Glomerular endothelial cell (primary cell): ENCODE measurements at regions not wholly inside any gene's neighbourhood (a gene's known extent, or its start where the extent isn't known, plus 50 kb on each side); places are given as distances from the start of the nearest gene placed in this dataset.
"Not testable (repeated sequence)": the region's sequence is repeated elsewhere in the genome, so short reads cannot be mapped to it uniquely, and the experiment has no call there.

Source experiments
- DNase-seq: peaks from one replicate; pipeline ENCODE4 v3.0.0-alpha.2; 2011; ENCODE audit warnings: low read depth, low spot score; ENCODE audit errors: extremely low read depth

DNA sequence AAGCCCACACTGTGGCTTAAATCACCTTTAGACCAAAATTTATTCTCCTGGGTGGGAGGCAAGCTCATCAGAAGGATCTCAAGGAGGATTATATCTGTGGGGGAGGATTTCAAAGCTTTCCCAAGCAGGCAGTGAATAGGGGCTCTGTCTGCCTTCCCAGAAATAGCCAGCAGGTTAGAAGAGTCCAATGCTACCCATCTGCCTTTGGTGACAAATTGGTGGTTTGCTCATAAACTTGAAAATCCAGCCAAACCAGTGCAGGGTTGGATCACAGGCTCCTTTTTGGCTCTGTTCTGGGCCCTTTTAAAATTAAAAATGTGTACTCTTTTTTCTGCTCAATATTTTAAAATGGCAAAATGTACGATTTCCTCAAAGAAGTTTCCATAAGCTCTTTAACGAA is 118.9 kb upstream of the ZC3H11B start:
- DNase-seq, result no peak

DNA sequence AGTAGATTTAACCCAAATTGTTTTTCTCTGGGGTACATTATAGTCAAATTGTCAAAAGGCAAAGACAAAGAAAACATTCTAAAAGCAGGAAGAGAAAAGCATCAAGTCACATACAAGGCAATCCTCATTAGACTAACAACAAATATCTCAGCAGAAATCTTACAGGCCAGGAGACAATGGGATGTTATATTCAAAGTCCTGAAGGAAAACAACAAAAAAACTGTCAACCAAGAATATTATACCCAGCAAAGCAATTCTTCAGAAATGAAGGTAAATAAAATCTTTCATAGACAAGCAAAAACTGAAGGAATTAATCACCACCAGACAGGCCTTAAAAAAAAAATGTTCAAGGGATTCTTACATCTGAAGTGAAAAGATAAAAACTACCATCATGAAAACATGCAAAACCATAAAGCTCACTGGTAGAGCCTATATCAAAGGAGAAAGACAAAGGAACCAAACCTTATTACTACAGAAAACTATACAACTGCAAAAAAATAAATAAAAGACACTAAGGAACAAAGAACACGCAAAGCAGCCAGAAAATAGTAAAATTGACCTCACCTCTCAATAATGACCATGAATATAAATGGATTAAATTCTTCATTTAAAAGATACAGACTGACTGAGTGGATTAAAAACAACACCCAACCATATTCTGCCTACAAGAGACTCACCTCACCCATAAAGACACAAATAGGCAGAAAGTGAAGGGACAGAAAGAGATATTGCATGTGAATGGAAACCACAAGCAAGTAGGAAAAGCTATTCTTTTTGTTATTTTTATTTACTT is 113.8 kb upstream of the ZC3H11B start:
- DNase-seq, result no peak

DNA sequence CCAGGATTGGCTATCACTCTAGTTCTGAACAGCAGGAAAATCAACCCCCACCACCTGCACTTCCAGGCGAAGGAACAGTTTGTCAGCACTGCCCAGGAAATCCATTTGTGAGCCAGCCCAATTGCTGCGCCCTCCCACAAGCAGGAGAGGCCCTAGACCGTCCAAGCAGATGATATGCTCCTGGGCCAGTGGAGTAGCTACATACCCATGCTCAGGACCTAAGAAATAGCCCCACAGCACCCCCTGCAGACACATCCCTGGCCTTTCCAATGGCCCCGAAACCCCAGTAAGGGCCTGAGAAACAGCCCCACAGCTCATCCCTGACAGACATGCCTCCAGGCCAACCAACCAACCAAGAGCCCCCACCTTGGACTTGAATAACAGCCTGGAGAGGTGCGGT is 111.5 kb upstream of the ZC3H11B start:
- DNase-seq, result no peak

DNA sequence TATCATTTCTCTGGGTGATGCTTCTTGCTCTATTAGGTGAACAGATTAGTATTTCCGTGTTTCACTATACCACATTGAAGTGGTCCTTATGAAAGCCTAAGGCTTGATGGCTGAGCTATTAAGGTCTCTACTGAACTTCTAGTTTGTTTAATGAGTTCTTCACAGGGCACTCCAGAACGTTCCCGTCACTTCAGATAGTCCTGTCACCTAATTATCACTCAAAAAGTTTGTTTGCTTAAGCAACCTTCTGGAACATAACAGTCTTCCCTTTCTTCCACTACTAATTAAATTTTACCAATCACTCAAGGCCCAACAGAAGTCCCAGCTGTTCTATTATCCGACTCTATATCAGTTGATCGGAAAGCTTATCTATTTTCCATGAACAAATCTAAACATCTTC is 104.6 kb upstream of the ZC3H11B start:
- DNase-seq, result no peak

DNA sequence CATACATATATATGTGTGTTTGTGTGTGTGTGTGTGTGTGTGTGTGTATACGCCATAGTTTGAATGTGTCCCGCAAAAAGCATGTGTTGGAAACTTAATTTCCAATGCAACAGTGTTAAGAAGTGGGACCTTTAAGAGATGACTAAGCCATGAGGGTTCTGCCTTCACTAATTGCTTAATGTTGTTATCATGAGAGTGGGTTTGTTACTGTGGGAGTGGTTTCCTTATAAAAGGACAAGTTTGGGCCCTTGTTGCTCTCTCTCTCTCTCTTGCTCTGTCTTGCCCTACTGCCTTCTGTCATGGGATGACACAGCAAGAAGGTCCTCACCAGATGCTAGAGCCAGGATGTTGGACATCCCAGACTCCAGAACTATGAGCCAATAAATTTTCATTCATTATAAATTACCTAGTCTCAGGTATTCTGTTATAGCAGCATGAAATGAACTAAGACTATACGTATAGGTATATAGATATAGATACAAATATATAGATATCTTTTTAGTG is 103.8 kb upstream of the ZC3H11B start:
- DNase-seq, result no peak

DNA sequence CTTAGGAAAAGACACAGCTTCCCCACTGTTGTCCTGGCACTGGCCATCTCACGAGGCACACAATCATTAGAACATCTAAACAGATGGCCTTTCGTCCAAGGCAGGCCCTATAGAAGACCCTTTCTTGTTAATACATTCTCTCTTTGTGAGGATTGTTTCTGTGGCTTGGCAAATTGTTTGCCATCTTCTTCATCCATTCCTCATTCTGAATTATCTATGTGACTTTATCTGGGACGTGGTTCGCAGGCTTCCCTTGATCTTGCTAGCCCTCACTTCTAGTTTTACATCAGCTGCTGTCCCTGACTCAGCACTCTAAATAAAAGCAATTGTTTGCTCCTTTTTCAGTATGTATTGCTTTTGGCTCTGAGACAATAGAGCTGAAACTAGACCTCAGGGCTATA is 101.1 kb upstream of the ZC3H11B start:
- DNase-seq, result no peak

DNA sequence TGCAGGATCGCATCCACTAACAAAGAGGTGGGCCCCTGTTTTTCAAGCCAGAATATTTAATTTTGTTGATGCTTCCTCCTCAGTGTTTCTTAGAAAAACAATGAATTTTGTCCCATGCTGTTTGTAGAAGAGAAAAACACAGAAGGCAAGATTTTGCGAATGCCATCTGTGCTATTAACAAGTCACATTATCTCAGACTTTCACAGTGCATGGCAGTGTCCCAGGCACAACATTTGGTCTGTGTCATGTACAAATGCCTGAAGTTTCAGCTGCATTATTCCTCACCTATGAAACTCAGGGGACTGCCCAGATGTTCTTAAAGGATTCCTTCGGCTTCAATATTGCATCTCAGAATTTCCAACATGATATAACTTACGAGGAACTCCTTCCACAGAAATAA is 99.6 kb upstream of the ZC3H11B start:
- DNase-seq, result no peak

DNA sequence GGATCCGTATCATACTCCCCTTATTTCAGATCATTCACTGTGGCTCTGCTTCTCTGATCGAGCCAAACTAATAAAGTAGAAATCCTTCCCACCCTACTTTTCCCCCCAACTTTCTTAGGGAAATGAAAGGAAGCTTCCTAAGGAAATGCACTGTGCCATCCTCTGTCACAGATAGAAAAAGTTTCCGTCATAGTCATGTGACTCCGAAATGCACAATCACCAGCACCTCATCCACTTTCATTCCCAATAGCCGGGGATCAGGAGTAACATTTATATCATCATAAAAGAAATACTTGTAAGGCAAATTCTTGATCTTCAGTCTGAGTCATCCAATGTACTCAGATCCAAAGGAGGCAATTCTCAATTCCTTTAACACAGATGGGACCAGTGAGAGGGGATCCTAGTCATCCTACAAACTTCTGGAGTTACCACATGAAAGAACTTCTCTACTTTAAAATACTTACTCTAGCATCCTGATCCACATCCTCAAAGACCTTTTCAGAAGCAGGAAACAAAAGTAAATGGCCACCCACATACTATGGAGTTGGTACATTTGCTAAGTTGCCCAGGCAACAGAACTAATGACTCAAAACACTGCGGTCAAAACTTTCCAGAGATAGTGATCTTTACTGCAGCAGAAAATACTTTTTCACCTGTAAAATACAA is 97.8 kb upstream of the ZC3H11B start:
- DNase-seq, result no peak

DNA sequence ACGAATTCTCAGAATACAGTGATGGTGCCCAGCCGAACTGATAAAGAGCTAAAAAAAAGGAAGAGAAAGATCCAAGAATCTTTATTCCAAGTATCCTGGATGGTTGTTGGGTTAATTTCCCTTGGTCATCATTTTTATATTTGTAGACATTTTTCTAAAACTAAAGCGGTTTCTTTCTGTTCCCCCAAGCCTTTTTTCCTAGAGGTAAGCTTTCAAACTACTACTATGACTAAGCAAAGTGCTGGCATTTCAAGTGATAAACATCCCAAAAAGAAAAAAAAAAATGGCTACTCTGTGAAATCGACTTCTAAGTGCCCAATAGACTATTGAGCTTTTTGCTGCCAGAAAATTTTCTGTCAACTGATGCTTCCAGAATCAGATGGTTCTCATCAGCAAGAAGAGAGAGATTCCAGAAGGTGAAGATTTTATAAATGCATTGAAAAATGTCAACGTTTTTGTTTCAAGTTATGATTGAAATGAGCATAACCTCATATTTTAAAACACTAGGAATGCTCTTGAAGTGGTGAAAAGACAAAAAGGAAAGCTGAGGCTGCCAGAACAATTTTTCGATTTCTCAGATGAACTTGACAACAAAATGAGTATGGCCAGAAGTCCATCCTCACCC is 96.1 kb upstream of the ZC3H11B start:
- DNase-seq, result no peak

DNA sequence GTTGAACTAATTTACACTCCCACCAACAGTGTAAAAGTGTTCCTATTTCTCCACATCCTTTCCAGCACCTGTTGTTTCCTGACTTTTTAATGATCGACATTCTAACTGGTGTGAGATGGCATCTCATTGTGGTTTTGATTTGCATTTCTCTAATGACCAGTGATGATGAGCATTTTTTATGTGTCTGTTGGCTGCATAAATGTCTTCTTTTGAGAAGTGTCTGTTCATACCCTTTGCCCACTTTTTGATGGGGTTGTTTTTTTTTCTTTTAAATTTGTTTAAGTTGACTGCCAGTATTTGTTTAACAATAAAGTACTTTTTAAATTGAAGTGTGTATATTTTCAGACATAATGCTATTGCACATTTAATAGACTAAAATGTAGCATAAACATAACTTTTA is 95.0 kb upstream of the ZC3H11B start:
- DNase-seq, result not testable (repeated sequence)

DNA sequence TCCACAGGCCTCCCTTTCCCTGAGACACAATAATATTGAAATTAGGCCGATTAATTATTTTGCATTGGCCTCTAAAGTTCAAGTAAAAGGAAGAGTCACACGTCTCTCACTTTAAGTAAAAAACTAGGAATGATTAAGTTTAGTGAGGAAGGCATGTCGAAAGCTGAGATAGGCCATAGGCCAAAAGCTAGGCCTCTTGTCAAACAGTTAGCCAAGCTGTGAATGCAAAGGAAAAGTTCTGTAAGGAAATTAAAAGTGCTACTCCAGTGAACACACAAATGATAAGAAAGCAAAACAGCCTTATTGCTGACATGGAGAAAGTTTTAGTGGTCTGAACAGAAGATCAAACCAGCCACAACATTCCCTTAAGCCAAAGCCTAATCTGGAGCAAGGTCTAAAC is 91.4 kb upstream of the ZC3H11B start:
- not testable (repeated sequence) for DNase-seq

DNA sequence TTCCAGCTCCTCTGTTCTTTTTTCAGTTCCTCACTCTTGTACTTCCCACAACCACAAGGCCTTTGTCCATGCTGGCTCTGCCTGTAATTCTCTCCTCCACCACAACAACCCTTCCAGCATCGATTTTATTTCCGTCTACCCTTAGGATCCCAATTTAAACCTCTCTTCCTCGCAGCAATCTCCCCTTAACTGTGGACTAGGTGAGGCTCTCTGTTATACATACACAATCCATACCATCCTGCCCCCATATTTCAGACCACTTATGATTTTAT is 90.4 kb upstream of the ZC3H11B start:
- no peak for DNase-seq

DNA sequence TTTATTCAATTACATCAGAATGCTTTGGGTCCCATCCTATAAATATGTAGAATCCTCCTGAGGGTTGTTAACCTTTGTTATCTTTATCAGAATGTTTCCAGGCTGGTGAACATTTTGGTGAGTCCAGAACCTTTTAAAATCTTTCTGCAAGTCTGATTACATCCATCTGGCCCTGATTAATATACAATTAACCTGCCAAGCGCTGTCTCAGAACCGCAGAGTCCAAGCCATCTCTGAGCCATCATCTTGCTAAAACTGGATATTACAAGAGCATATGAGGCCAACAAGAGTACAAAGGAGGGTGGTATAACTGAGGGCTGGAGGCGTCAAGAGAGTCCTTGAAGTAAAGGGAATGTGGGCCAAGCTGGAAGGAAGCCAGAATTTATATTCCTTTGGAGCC is 88.6 kb upstream of the ZC3H11B start:
- DNase-seq, result no peak

DNA sequence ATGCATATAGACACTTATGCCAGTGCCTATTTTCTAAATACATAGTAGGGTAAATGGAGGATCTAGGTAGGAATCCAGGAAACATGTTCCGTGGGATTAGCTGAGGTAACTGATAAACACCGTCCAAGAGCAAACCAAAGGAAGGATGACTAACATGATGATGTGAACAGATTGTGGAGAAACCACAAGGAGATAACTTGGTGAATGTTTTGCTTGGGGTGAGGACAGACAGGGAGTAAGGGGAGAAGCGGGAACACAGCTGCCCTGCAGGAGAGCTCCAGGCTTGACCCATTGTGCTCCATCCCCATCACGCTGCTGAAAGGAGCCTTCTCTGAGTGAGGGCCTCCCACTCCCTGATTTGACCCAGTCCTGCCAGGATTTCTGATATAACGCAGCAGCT is 87.0 kb upstream of the ZC3H11B start:
- DNase-seq, result no peak

DNA sequence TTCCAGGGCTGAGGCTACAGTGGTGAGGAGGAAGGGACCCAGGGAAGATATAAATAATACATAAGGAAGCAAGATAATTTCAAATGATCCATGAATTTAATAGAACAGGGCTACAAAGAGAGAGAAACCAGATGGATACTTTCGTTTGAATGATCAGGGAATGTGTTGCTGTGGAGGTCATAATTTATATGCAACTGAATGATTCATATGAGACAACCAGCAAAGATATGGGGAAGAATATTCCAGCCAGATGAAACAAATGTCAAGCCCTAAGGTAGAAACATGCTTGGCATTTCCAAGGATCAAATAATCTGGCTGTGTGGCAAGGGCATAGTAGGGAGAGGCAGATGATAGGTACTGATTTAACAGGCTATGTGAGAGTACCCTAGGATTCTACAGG is 84.8 kb upstream of the ZC3H11B start:
- no peak for DNase-seq

DNA sequence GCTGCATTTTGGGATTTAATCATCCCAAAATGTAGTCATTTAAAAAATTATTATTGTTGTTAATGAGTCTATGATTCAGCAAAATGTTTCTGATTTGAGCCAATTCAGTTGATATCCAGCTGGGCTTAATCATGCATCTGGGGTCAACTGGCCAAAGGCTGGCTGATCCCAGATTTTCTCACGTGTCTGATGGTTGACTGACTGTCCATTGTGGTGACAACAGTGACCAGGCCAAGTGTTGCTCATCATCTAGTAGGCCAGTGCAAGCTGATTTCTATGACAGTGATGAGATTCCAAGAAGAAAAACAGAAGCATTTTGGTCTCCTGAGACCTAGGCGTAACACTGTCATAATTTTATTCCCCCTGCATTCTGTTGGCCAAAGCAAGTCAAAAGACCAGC is 80.1 kb upstream of the ZC3H11B start:
- no peak for DNase-seq

DNA sequence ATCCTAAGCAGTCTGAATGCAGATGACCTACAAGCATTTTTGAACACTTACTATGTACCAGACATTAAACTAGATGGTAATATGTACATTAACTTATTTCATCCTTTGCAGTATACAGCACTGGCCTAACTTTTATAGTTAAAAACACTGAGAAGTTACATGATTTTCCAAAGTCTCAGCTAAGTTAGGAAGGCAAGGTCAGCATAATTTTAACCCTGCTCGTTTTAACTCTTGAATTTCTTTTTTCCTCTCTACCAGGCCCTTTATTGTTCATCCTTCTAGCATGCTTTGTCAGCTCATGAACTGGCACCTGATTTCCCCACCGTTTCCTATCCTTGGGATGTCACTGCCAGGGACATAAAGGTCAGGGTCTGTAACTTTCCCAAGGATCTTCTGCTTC is 76.9 kb upstream of the ZC3H11B start:
- no peak for DNase-seq

DNA sequence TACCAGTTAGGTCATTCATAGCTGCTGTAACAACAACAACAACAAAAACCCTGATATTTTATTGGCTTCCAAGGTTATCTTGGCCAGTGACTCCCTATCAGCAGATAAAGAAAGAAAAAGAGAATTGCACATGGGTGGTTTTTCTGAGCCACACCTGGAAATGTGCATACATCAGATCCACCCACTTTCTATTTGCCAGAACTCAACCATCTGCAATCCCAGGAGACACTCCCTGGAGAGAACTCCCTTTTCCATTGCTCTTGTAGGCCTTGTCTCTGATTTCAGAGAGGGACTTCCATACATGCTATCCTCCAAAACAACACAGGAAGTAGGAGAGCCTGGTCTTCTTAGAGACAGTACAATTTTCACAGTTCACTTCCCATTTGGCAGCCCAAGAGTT is 74.9 kb upstream of the ZC3H11B start:
- no peak for DNase-seq

DNA sequence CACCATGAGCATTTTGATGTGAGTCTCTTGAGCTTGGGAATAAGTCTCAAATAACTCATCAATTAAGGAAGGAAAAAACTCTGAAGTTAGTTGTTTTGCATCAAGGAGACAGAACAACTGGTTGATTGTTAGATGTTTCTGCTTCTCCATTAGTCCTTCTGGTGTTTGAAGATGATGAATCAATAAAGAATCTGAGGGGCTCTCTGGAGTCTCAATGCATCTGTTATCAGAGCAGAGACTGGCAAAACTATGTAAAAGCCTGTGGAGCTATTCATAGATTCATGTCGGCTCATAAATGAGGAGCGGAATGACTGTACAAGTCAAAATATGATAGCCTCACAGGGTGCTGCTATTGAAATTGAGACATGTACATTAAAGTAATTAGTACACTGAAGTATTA is 73.3 kb upstream of the ZC3H11B start:
- DNase-seq, result no peak

DNA sequence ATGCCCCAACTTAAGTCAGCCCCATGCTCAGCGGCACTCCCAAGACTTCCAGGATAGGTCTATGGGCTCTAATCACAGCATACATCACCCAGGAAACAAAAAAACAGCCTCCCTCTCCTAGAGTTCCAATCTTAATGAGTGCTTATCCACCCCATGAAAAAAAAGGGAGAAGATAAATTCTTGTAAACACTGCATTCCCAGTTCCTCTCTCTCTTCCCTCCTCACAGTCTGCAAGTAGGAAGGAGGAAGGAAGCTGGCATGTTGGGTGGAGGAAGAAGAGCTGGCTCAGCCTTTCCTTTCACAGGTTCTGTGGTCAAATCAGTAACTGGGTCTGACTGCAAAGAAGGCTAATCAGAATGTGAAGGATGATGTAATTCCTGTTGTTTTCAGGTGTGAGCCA is 69.9 kb upstream of the ZC3H11B start:
- no peak for DNase-seq

DNA sequence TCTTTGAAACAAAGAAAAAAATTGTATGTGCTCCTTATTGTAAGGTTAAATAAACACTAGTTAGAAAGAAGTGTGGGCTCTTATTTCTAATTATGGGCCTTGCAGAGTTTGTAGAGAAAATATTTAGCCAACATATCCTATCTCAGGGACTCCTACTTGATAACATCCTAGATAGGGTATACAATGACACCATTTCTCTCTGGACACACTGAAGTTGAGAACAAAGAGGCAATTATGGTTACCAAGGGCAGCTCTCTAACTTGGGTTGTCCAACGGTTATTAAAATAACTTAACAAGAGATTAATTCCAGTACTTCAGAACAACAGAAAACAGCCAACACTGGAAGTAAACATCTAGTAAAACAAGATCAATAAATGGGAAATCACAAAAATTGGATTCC is 69.0 kb upstream of the ZC3H11B start:
- no peak for DNase-seq

DNA sequence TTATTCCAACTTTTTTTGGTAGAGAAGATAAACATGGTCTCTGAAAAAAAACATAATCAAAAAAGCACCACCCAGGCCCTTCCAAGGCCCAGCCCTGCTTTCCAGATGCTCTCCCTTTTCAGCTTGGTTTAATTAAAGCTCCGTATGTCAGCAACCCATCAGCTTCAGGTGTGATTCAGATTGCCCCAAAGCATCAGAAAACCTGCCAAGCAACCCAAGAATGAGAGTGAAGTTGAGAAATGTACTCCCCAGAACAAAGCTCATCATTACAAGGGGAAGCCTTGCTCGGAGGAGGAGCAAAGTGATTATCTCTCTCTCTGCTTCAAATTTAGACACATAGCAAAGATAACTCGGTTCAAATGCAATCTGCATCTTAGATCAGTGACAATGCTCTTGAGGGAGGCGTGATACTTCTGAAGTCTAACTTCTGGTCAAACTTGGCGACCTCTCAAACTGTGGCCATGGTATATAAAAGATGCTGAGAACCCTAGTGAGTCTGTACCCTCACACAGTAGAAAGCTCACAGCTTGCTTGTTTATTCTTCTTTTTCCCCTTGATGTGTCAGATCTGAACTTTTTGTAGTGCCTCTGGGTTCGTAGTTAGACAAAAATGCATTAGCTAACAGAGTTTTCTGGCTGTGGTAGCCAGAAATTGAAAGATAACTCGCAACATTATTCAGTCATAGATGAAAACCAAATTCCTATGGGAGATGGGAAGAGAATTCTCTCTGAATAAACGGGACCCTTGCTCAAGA is 63.3 kb upstream of the ZC3H11B start:
- no peak for DNase-seq
